Type B pancreatic cell (in vitro differentiated cells): ENCODE measurements at regions not wholly inside any gene's neighbourhood (a gene's known extent, or its start where the extent isn't known, plus 50 kb on each side); places are given as distances from the start of the nearest gene placed in this dataset.
"Not testable (repeated sequence)": the region's sequence is repeated elsewhere in the genome, so short reads cannot be mapped to it uniquely, and the experiment has no call there.

ENCODE experiments used
- DNase-seq: peaks from one replicate; pipeline ENCODE4 v3.0.0; 2021; ENCODE audit warnings: mixed read lengths; ENCODE audit not compliant: unreplicated experiment; ENCODE audit errors: extremely low spot score
- H3K27ac Mint-ChIP-seq: 2 replicates; pipeline ENCODE4 v1.8.0; 2021; ENCODE audit warnings: mild to moderate bottlenecking, mixed read lengths
- H3K27me3 Mint-ChIP-seq: 2 replicates; pipeline ENCODE4 v1.8.0; 2021; ENCODE audit warnings: mixed read lengths
- H3K36me3 Mint-ChIP-seq: 2 replicates; pipeline ENCODE4 v1.8.0; 2021; ENCODE audit warnings: mixed read lengths
- H3K4me1 Mint-ChIP-seq: one replicate; pipeline ENCODE4 v1.8.0; 2021; ENCODE audit warnings: mixed read lengths; ENCODE audit not compliant: unreplicated experiment
- H3K4me3 Mint-ChIP-seq: 2 replicates; pipeline ENCODE4 v1.8.0; 2021; ENCODE audit warnings: mild to moderate bottlenecking, mixed read lengths
- H3K9me3 Mint-ChIP-seq: 2 replicates; pipeline ENCODE4 v1.8.0; 2021; ENCODE audit warnings: mixed read lengths
- CTCF ChIP-seq: fragments of 200-600 bp; sonication (generic); conservative IDR thresholded peaks from 2 replicates; pipeline ENCODE4 v1.5.0; 2021; ENCODE audit warnings: antibody characterized with exemption, mild to moderate bottlenecking

- no peaks in the 10 kb centered on the region for H3K4me1 Mint-ChIP-seq
- H3K27me3 Mint-ChIP-seq, result no peaks in the 10 kb centered on the region
- H3K27ac Mint-ChIP-seq, result no peak overlapping the region
- H3K9me3 Mint-ChIP-seq, result peaks cover 8% of the 10 kb centered on the region
- H3K36me3 Mint-ChIP-seq, result peaks cover 6% of the 10 kb centered on the region
- H3K4me3 Mint-ChIP-seq, result no peak overlapping the region
- TF ChIP-seq CTCF, result no peak
- DNase-seq, result no peak
These were observed 209.2 kb downstream of the LNPK start for GRCh38 chr2:175792881-175793280.

- Mint-ChIP-seq H3K4me3 (no peak overlapping the region), H3K9me3 (peaks cover 8% of the 10 kb centered on the region)
These were observed 209.9 kb downstream of the LNPK start for GRCh38 chr2:175792199-175792598.

GRCh38 chr2:175786471-175787124 is 215.5 kb downstream of the LNPK start:
- Mint-ChIP-seq H3K36me3 (no peaks in the 10 kb centered on the region), H3K27ac (no peak overlapping the region), H3K4me3 (no peak overlapping the region), H3K9me3 (no peaks in the 10 kb centered on the region), H3K4me1 (no peaks in the 10 kb centered on the region), H3K27me3 (no peaks in the 10 kb centered on the region)
- no peak for DNase-seq
- no peak for TF ChIP-seq CTCF

More at GRCh38 chr2:175792199-175792598, 209.9 kb downstream of the LNPK start:
- peaks cover 6% of the 10 kb centered on the region for H3K36me3 Mint-ChIP-seq
- DNase-seq, result no peak
- no peak overlapping the region for H3K27ac Mint-ChIP-seq
- H3K4me1 Mint-ChIP-seq, result no peaks in the 10 kb centered on the region
- H3K27me3 Mint-ChIP-seq, result no peaks in the 10 kb centered on the region
- no peak for TF ChIP-seq CTCF

GRCh38 chr2:175777337-175777736 is 224.7 kb downstream of the LNPK start:
- H3K27me3 Mint-ChIP-seq, H3K9me3 Mint-ChIP-seq, H3K4me1 Mint-ChIP-seq, DNase-seq, H3K4me3 Mint-ChIP-seq, H3K27ac Mint-ChIP-seq, H3K36me3 Mint-ChIP-seq: not testable (repeated sequence)

- no peak overlapping the region for H3K27ac Mint-ChIP-seq
- H3K4me3 Mint-ChIP-seq, result no peak overlapping the region
- peaks cover 3% of the 10 kb centered on the region for H3K27me3 Mint-ChIP-seq
- H3K9me3 Mint-ChIP-seq, result no peaks in the 10 kb centered on the region
- DNase-seq, result no peak
- no peaks in the 10 kb centered on the region for H3K4me1 Mint-ChIP-seq
- TF ChIP-seq CTCF, result no peak
- H3K36me3 Mint-ChIP-seq, result peaks cover 3% of the 10 kb centered on the region
These were observed 232.9 kb downstream of the LNPK start for GRCh38 chr2:175769200-175769599.

GRCh38 chr2:175766880-175767279 is 235.2 kb downstream of the LNPK start:
- H3K27ac Mint-ChIP-seq, result no peak overlapping the region
- DNase-seq, result no peak
- no peak overlapping the region for H3K4me3 Mint-ChIP-seq
- no peak for TF ChIP-seq CTCF
- no peaks in the 10 kb centered on the region for H3K36me3 Mint-ChIP-seq
- no peaks in the 10 kb centered on the region for H3K9me3 Mint-ChIP-seq
- H3K4me1 Mint-ChIP-seq, result no peaks in the 10 kb centered on the region
- H3K27me3 Mint-ChIP-seq, result no peaks in the 10 kb centered on the region
